Skin epidermis (tissue), 12 donors: ENCODE measurements at regions not wholly inside any gene's neighbourhood (a gene's known extent, or its start where the extent isn't known, plus 50 kb on each side); places are given as distances from the start of the nearest gene placed in this dataset.

ENCODE experiments used
- H3K27ac ChIP-seq, 21 experiments: fragments of 200-600 bp; sonication (generic) in 11 of 21; one replicate each; pipeline ENCODE4 v1.5.0; 2020; ENCODE audit warnings: mild to moderate bottlenecking in 3 of 21, inconsistent platforms in 2 of 21, moderate library complexity in 2 of 21
- H3K4me3 ChIP-seq, 7 experiments: fragments of 200-600 bp; sonication (generic) in 2 of 7; one replicate each; pipeline ENCODE4 v1.5.0; 2020; ENCODE audit warnings: inconsistent platforms in 2 of 7, mild to moderate bottlenecking in 2 of 7, moderate library complexity in 1 of 7

GRCh38 chr3:5510300-5510699 lies 322.8 kb downstream of the EDEM1 start:
- no peak overlapping the region for H3K27ac ChIP-seq
- no peak overlapping the region for H3K4me3 ChIP-seq

- Histone ChIP-seq H3K27ac (no peak overlapping the region), H3K4me3 (no peak overlapping the region)
Observed at GRCh38 chr3:5517921-5518320, 330.4 kb downstream of the EDEM1 start.

- Histone ChIP-seq H3K27ac (no peak overlapping the region), H3K4me3 (no peak overlapping the region)
Observed at GRCh38 chr3:5520237-5520636, 332.7 kb downstream of the EDEM1 start.

GRCh38 chr3:5523125-5523524 lies 335.6 kb downstream of the EDEM1 start:
- H3K27ac ChIP-seq = no peak overlapping the region
- H3K4me3 ChIP-seq = no peak overlapping the region

GRCh38 chr3:5531039-5531438 lies 343.5 kb downstream of the EDEM1 start:
- Histone ChIP-seq H3K27ac (no peak overlapping the region), H3K4me3 (no peak overlapping the region)

- Histone ChIP-seq H3K27ac (no peak overlapping the region), H3K4me3 (no peak overlapping the region)
Observed at GRCh38 chr3:5531741-5532290, 344.3 kb downstream of the EDEM1 start.

GRCh38 chr3:5540532-5540931 lies 353.0 kb downstream of the EDEM1 start:
- no peak overlapping the region for H3K27ac ChIP-seq
- no peak overlapping the region for H3K4me3 ChIP-seq

GRCh38 chr3:5542472-5542871 lies 355.0 kb downstream of the EDEM1 start:
- Histone ChIP-seq H3K27ac (no peak overlapping the region), H3K4me3 (no peak overlapping the region)

- H3K4me3 ChIP-seq = no peak overlapping the region
- H3K27ac ChIP-seq = no peak overlapping the region
Observed at GRCh38 chr3:5543047-5543446, 355.5 kb downstream of the EDEM1 start.

- H3K4me3 ChIP-seq = no peak overlapping the region
- H3K27ac ChIP-seq = no peak overlapping the region
Observed at GRCh38 chr3:5545719-5546118, 358.2 kb downstream of the EDEM1 start.

- no peak overlapping the region for H3K27ac ChIP-seq
- no peak overlapping the region for H3K4me3 ChIP-seq
Observed at GRCh38 chr3:5553203-5553602, 365.7 kb downstream of the EDEM1 start.

- Histone ChIP-seq H3K27ac (no peak overlapping the region), H3K4me3 (no peak overlapping the region)
Observed at GRCh38 chr3:5554245-5554747, 366.8 kb downstream of the EDEM1 start.

GRCh38 chr3:5560199-5560598 lies 372.7 kb downstream of the EDEM1 start:
- H3K27ac ChIP-seq = no peak overlapping the region
- no peak overlapping the region for H3K4me3 ChIP-seq

GRCh38 chr3:5563537-5564277 lies 376.2 kb downstream of the EDEM1 start:
- no peak overlapping the region for H3K27ac ChIP-seq
- H3K4me3 ChIP-seq = no peak overlapping the region

- Histone ChIP-seq H3K4me3 (no peak overlapping the region), H3K27ac (no peak overlapping the region)
Observed at GRCh38 chr3:5564278-5564666, 376.8 kb downstream of the EDEM1 start.

- H3K4me3 ChIP-seq = no peak overlapping the region
- no peak overlapping the region for H3K27ac ChIP-seq
Observed at GRCh38 chr3:5565026-5565425, 377.5 kb downstream of the EDEM1 start.

GRCh38 chr3:5567113-5567512 lies 379.6 kb downstream of the EDEM1 start:
- no peak overlapping the region for H3K27ac ChIP-seq

GRCh38 chr3:5568451-5568850 lies 380.9 kb downstream of the EDEM1 start:
- Histone ChIP-seq H3K27ac (no peak overlapping the region), H3K4me3 (no peak overlapping the region)

More at GRCh38 chr3:5567113-5567512, 379.6 kb downstream of the EDEM1 start:
- H3K4me3 ChIP-seq = no peak overlapping the region

- Histone ChIP-seq H3K4me3 (no peak overlapping the region), H3K27ac (no peak overlapping the region)
Observed at GRCh38 chr3:5569152-5569551, 381.6 kb downstream of the EDEM1 start.

- Histone ChIP-seq H3K27ac (no peak overlapping the region), H3K4me3 (no peak overlapping the region)
Observed at GRCh38 chr3:5572168-5572567, 384.7 kb downstream of the EDEM1 start.

- no peak overlapping the region for H3K4me3 ChIP-seq
Observed at GRCh38 chr3:5576277-5577011, 388.9 kb downstream of the EDEM1 start.

More at GRCh38 chr3:5576277-5577011, 388.9 kb downstream of the EDEM1 start:
- no peak overlapping the region for H3K27ac ChIP-seq
